ENCODE measurements at regions not wholly inside any gene's neighbourhood (a gene's known extent, or its start where the extent isn't known, plus 50 kb on each side); places are given as distances from the start of the nearest gene placed in this dataset.

- no peaks in the 10 kb centered on the region for H3K27me3 Mint-ChIP-seq (ENCODE audit: low read depth)
- H3K36me3 Mint-ChIP-seq (ENCODE audit: low read depth), result peaks cover 5% of the 10 kb centered on the region
- no peak for DNase-seq (ENCODE audit: low spot score)
- TF ChIP-seq, protein P1, sequence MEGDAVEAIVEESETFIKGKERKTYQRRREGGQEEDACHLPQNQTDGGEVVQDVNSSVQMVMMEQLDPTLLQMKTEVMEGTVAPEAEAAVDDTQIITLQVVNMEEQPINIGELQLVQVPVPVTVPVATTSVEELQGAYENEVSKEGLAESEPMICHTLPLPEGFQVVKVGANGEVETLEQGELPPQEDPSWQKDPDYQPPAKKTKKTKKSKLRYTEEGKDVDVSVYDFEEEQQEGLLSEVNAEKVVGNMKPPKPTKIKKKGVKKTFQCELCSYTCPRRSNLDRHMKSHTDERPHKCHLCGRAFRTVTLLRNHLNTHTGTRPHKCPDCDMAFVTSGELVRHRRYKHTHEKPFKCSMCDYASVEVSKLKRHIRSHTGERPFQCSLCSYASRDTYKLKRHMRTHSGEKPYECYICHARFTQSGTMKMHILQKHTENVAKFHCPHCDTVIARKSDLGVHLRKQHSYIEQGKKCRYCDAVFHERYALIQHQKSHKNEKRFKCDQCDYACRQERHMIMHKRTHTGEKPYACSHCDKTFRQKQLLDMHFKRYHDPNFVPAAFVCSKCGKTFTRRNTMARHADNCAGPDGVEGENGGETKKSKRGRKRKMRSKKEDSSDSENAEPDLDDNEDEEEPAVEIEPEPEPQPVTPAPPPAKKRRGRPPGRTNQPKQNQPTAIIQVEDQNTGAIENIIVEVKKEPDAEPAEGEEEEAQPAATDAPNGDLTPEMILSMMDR (IDR thresholded peaks at IDR 0.05), result no peak
- H3K9me3 Mint-ChIP-seq (ENCODE audit: low read depth), result peaks cover 26% of the 10 kb centered on the region
- H3K4me1 Mint-ChIP-seq (ENCODE audit: low read depth), result peaks cover 13% of the 10 kb centered on the region
- no peak overlapping the region for H3K4me3 Mint-ChIP-seq (ENCODE audit: unreplicated experiment)
- H3K27ac Mint-ChIP-seq (ENCODE audit: unreplicated experiment), result no peak overlapping the region
Observed at GRCh38 chr10:31170636-31171035, 139.0 kb upstream of the ZNF438 start.

- Mint-ChIP-seq H3K36me3 (ENCODE audit: low read depth) (peaks cover 6% of the 10 kb centered on the region), H3K4me1 (ENCODE audit: low read depth) (peaks cover 13% of the 10 kb centered on the region), H3K27ac (ENCODE audit: unreplicated experiment) (no peak overlapping the region), H3K9me3 (ENCODE audit: low read depth) (peaks cover 30% of the 10 kb centered on the region), H3K27me3 (ENCODE audit: low read depth) (no peaks in the 10 kb centered on the region), H3K4me3 (ENCODE audit: unreplicated experiment) (no peak overlapping the region)
- TF ChIP-seq, protein P1 (IDR thresholded peaks at IDR 0.05), result no peak
- DNase-seq (ENCODE audit: low spot score), result no peak
Observed at GRCh38 chr10:31171402-31172083, 139.9 kb upstream of the ZNF438 start.

- Mint-ChIP-seq H3K4me3 (ENCODE audit: unreplicated experiment) (no peak overlapping the region), H3K9me3 (ENCODE audit: low read depth) (peaks cover 30% of the 10 kb centered on the region), H3K36me3 (ENCODE audit: low read depth) (peaks cover 6% of the 10 kb centered on the region), H3K27ac (ENCODE audit: unreplicated experiment) (no peak overlapping the region), H3K4me1 (ENCODE audit: low read depth) (peaks cover 13% of the 10 kb centered on the region), H3K27me3 (ENCODE audit: low read depth) (no peaks in the 10 kb centered on the region)
- no peak for DNase-seq (ENCODE audit: low spot score)
- TF ChIP-seq, protein P1 (IDR thresholded peaks at IDR 0.05), result no peak
Observed at GRCh38 chr10:31172925-31173324, 141.3 kb upstream of the ZNF438 start.

DNA sequence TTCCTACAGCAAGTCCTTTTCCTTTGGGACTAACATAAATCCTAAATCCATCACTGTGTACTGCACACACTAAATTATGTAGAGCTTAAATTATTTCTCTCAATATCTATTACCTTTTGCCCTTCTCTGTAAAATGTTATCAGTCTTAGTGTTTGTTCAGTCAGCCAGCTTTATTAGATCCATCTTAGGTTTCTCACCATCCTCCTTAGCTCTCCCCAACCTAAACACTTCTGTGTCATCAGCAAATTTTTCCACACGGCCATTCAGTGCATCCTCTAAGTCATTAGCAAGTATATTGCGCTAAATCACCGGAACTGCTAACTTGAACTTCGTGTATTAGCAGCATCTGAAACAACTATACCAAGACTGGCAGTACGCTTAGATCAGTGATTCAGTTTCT is 142.1 kb upstream of the ZNF438 start:
- Mint-ChIP-seq H3K27me3 (ENCODE audit: low read depth) (no peaks in the 10 kb centered on the region), H3K9me3 (ENCODE audit: low read depth) (peaks cover 30% of the 10 kb centered on the region), H3K27ac (ENCODE audit: unreplicated experiment) (no peak overlapping the region), H3K4me3 (ENCODE audit: unreplicated experiment) (no peak overlapping the region), H3K36me3 (ENCODE audit: low read depth) (peaks cover 6% of the 10 kb centered on the region), H3K4me1 (ENCODE audit: low read depth) (peaks cover 13% of the 10 kb centered on the region)
- TF ChIP-seq, protein P1 (IDR thresholded peaks at IDR 0.05), result no peak
- no peak for DNase-seq (ENCODE audit: low spot score)

- no peak for DNase-seq (ENCODE audit: low spot score)
- H3K9me3 Mint-ChIP-seq (ENCODE audit: low read depth), result peaks cover 18% of the 10 kb centered on the region
- peaks cover 6% of the 10 kb centered on the region for H3K36me3 Mint-ChIP-seq (ENCODE audit: low read depth)
- H3K4me3 Mint-ChIP-seq (ENCODE audit: unreplicated experiment), result no peak overlapping the region
- no peaks in the 10 kb centered on the region for H3K27me3 Mint-ChIP-seq (ENCODE audit: low read depth)
- no peak overlapping the region for H3K27ac Mint-ChIP-seq (ENCODE audit: unreplicated experiment)
- H3K4me1 Mint-ChIP-seq (ENCODE audit: low read depth), result peaks cover 14% of the 10 kb centered on the region
- TF ChIP-seq, protein P1 (IDR thresholded peaks at IDR 0.05), result no peak
Observed at GRCh38 chr10:31179091-31179680, 139.8 kb upstream of the ZEB1 start.
